GM18499 (cell line): ENCODE measurements at regions not wholly inside any gene's neighbourhood (a gene's known extent, or its start where the extent isn't known, plus 50 kb on each side); places are given as distances from the start of the nearest gene placed in this dataset.

ENCODE experiments used
- ATAC-seq: cut with Tn5 transposase; IDR thresholded peaks from one replicate; pipeline ENCODE4 v1.9.1; 2021; ENCODE audit warnings: moderate number of reproducible peaks; ENCODE audit not compliant: insufficient read depth, unreplicated experiment

- no peak for ATAC-seq
These were observed 161.3 kb upstream of the NPVF start for GRCh38 chr7:25389489-25390106.

DNA sequence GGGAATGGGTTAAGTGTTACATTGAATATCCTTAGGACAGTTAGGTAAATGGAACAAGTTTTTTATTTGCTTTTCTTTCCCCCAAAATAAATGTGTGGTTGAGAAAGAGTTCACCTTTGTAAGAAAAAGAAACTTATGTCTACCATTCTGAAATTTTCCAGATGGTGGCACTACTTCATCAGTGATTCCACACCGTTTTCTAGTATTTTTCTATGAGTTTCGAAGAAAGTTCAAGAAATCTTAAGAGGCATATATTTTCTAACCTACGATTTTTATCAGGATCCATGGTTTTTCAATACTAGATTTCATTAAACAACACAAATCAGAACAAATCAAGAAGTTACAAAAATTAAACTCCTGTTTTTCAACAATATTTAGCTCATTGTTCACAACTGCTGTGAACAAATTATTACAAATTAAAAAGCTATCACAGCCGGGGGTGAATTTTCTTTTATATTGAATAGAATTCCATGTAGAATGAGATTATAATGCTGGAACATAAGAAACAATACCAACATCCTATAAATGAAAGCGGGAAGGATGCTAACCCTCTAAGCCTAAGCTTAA is 163.1 kb upstream of the NPVF start:
- no peak for ATAC-seq

- ATAC-seq = no peak
These were observed 163.8 kb upstream of the NPVF start for GRCh38 chr7:25391961-25392587.

DNA sequence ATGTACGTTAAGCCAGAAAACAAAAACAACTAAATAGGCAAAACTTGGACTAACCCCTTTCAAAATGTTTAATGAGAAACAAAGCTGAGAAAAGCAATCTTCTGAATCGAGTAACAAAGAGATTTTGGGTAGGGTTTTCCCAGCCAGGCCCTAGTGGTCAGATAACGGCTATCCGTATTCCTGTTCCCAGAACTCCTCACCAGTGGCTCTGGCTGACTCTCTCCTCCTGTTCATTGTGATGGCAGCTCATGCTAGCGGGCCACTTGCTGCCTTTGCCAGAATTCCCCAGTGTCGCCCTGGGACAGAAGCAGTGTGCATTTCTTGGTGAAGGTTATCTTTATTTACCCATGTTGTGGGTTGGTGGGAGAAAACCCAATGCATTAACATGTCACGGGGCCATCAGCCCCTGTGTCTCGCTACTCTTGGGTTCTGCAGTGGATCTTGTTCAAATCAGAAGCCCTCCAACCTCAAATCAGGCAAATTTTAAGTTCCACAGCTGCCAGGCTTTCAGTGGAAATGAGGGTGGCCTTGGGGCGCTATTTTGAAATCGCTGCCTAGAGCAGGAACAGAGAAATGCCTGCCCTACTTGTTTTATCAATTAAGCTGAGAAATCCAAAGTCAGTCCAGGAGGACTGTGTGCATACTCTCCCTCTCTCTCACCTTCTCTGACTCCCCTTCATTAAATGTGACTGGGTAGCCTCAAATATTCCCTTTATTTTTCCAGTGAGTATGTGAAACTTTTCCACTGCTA is 164.5 kb upstream of the NPVF start:
- no peak for ATAC-seq

DNA sequence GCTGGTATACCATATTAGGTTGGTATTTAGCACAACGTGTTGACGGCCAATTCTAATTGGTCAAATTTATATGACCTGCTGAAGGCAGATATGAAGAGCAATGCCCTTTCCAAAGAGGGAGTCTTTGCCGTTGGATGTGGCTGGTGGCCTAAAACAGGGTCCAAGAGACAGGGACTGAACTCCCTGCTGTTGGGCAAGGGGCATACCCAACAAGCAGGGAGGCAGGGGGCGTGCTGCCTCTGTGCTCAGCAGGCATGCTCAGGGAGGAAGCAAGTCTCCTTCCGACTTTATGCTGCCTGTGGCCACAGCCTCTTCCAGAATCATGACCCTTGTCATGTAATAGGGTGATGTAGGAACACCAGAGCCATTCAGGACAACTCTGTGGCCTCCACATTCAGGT is 167.7 kb upstream of the NPVF start:
- no peak for ATAC-seq

- no peak for ATAC-seq
These were observed 168.4 kb upstream of the NPVF start for GRCh38 chr7:25396668-25397067.

DNA sequence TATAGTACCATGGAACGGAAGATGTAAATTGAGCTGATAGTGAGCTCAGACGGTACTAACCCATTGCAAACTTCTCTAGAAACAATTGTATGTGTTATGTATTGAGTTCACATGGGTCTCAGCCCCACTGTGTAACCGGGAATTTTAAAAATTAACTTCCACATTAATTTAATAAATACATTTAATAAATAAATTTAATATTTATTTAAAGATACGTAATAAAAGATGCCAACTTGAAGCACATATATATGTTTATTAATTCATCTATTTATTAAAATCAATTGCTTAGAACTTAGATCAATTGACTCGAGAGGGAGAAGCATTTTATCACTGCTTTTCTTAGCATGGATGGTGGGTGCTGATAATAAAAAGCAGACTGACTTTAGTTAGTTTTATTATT is 170.1 kb upstream of the NPVF start:
- no peak for ATAC-seq

DNA sequence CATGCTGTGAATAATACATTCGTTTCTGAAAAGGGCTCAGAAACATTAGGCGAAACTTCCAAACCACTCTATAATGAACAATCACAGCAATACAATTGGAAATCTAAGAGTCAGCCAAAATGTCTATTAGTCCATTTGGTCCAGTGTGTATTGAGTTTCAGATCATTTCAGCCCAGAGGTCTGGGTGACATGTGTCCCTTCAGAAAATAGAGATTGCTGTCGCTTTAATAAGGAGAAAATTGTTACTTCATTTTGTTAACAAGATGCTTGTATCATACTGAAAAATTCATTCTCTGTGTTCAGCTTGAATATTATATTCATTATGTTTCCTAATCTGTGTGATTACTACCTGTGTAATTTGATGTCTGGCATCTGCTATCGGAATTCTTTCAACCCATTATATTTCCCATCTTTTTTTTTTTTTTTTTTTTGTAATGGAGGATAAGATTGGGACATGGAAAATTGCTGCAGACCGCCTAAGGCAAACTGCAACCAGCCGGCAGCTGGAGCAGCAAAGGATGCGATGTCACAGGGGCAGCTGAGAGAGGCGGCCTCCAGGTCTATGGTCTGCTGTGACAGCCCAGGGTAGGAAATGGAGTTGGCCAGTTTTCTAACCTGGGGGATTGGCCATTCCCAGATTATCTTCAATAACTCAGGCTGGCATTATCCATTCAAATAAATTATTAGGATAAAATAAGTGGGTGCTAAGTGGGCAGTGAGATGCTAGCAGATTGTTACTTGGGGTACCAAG is 170.9 kb upstream of the NPVF start:
- ATAC-seq = no peak

GRCh38 chr7:25402532-25402931 is 174.2 kb upstream of the NPVF start:
- no peak for ATAC-seq

- no peak for ATAC-seq
These were observed 177.4 kb upstream of the NPVF start for GRCh38 chr7:25405736-25406135.

GRCh38 chr7:25407053-25407452 is 178.8 kb upstream of the NPVF start:
- no peak for ATAC-seq

- no peak for ATAC-seq
These were observed 179.9 kb upstream of the NPVF start for GRCh38 chr7:25408012-25408687.

DNA sequence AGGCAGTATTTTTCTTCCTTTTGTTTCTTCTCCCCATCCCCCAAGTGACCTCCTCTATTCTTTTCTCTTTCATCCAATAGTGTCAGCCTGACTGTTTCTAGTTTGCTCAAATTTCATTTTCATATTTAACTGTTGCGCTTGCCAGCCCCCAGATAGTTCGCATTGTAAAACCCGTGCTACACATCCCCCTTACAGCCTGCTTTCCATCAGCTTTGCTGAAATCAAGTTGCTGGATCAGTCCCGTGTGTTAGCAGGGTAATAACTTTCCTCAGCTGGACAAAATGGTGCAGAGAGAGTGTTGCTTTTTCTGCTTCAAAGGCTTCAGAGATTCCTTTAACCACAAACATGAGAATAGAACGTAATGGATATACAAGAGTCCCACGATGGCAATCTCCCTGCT is 180.6 kb upstream of the NPVF start:
- no peak for ATAC-seq

GRCh38 chr7:25409897-25410636 is 181.8 kb upstream of the NPVF start:
- no peak for ATAC-seq

- no peak for ATAC-seq
These were observed 192.5 kb upstream of the NPVF start for GRCh38 chr7:25420771-25421170.

DNA sequence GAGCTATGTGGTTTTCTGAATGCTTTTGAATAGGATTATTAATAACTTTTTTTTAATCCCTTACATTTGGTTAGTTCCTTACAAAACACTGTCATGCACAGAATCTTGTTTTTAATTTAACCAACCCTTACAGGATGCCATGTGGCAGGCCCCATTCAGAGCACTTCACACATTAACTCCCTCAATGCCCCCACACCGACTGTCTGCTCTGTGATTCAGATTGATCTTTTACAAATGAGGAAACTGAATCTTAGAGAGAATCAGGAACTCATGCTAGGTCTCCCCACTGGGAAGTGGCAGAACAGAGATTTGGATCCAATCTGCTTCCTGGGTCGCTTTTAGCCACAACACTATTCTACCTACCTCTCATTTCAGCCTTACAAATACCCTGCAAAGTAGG is 195.8 kb upstream of the NPVF start:
- ATAC-seq = no peak

GRCh38 chr7:25424855-25425254 is 196.6 kb upstream of the NPVF start:
- ATAC-seq = no peak

GRCh38 chr7:25427721-25428120 is 199.4 kb upstream of the NPVF start:
- no peak for ATAC-seq

- no peak for ATAC-seq
These were observed 201.4 kb upstream of the NPVF start for GRCh38 chr7:25429731-25430130.
